GF-D8 (cell line): ENCODE measurements at regions not wholly inside any gene's neighbourhood (a gene's known extent, or its start where the extent isn't known, plus 50 kb on each side); places are given as distances from the start of the nearest gene placed in this dataset.

Experiments used
- DNase-seq: peaks from one replicate; lab custom pipeline; 2025; lab: John Stamatoyannopoulos, UW

GRCh38 chr6:166774770-166775169, 147.7 kb upstream of the RPS6KA2 start:
- DNase-seq, result no peak

GRCh38 chr6:166774292-166774691, 147.2 kb upstream of the RPS6KA2 start:
- no peak for DNase-seq

- DNase-seq, result no peak
Observed at GRCh38 chr6:166772518-166772917, 145.5 kb upstream of the RPS6KA2 start.

GRCh38 chr6:166771701-166772100, 144.7 kb upstream of the RPS6KA2 start:
- DNase-seq, result no peak

- DNase-seq, result no peak
Observed at GRCh38 chr6:166770216-166771116, 143.4 kb upstream of the RPS6KA2 start.

- DNase-seq, result no peak
Observed at GRCh38 chr6:166769648-166770047, 142.6 kb upstream of the RPS6KA2 start.

- no peak for DNase-seq
Observed at GRCh38 chr6:166768761-166769160, 141.7 kb upstream of the RPS6KA2 start.

- DNase-seq, result no peak
Observed at GRCh38 chr6:166767230-166767629, 140.2 kb upstream of the RPS6KA2 start.

- no peak for DNase-seq
Observed at GRCh38 chr6:166766769-166767168, 139.7 kb upstream of the RPS6KA2 start.

GRCh38 chr6:166765234-166765541, 138.1 kb upstream of the RPS6KA2 start:
- no peak for DNase-seq

- no peak for DNase-seq
Observed at GRCh38 chr6:166764473-166765233, 137.6 kb upstream of the RPS6KA2 start.

- no peak for DNase-seq
Observed at GRCh38 chr6:166763606-166764472, 136.8 kb upstream of the RPS6KA2 start.

GRCh38 chr6:166761801-166762200, 134.8 kb upstream of the RPS6KA2 start:
- no peak for DNase-seq

- DNase-seq, result no peak
Observed at GRCh38 chr6:166760288-166760687, 133.2 kb upstream of the RPS6KA2 start.

- DNase-seq, result no peak
Observed at GRCh38 chr6:166758136-166758704, 131.2 kb upstream of the RPS6KA2 start.

- no peak for DNase-seq
Observed at GRCh38 chr6:166757232-166758135, 130.4 kb upstream of the RPS6KA2 start.

- DNase-seq, result no peak
Observed at GRCh38 chr6:166754218-166755030, 127.4 kb upstream of the RPS6KA2 start.

- DNase-seq, result no peak
Observed at GRCh38 chr6:166752928-166753721, 126.1 kb upstream of the RPS6KA2 start.

- DNase-seq, result no peak
Observed at GRCh38 chr6:166752097-166752496, 125.0 kb upstream of the RPS6KA2 start.
